Pulmonary artery endothelial cell (primary cell): ENCODE measurements at regions not wholly inside any gene's neighbourhood (a gene's known extent, or its start where the extent isn't known, plus 50 kb on each side); places are given as distances from the start of the nearest gene placed in this dataset.
A peak's percentile ranks its signal among the peaks of the same experiment; 100 is the strongest.

ENCODE experiments used
- DNase-seq: peaks from one replicate; pipeline ENCODE4 v3.0.0-alpha.2; 2011; ENCODE audit warnings: low read depth, low spot score

DNA sequence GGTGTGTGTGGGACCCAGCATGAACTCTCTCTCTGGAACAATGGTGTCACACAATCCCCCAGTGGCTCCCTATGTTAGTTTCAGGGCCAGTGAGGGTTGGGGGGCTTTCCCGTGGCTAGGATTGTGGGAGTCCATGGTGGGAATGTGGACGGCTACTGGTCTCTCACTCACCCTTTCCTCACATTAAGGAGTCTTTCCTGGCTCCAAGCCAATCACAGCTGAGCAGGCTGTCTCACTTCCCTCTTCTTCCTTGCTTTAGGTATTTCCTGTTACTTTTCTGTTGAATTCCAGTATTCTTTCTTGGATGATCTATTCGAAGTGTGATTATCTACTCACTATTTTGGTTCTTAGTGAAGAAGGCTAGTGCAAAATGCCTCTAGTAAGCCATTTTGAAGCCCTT is 324.4 kb upstream of the MPDZ start:
- peak; percentile 55 for DNase-seq

DNA sequence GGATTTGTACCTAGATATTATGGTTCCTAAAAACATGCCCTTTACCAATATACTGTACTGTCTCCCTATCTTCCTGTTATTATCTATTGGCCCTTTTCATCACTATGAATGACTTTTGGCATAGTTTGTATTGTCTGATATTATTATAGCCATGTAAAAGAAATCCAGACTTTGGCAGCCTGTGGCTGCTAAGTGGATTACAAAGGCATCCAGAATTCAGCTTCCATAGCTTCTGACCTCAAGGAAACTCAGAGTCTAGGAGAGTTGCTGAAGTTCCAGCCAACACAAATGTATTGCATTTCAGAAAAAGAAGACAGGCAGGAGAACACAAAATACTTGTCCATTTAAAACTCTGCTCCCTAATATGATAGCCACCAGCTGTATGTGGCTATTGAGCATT is 319.2 kb upstream of the MPDZ start:
- DNase-seq, result no peak

- no peak for DNase-seq
Measured at GRCh38 chr9:13597427-13597826, 317.9 kb upstream of the MPDZ start.

- DNase-seq, result no peak
Measured at GRCh38 chr9:13597004-13597403, 317.5 kb upstream of the MPDZ start.

DNA sequence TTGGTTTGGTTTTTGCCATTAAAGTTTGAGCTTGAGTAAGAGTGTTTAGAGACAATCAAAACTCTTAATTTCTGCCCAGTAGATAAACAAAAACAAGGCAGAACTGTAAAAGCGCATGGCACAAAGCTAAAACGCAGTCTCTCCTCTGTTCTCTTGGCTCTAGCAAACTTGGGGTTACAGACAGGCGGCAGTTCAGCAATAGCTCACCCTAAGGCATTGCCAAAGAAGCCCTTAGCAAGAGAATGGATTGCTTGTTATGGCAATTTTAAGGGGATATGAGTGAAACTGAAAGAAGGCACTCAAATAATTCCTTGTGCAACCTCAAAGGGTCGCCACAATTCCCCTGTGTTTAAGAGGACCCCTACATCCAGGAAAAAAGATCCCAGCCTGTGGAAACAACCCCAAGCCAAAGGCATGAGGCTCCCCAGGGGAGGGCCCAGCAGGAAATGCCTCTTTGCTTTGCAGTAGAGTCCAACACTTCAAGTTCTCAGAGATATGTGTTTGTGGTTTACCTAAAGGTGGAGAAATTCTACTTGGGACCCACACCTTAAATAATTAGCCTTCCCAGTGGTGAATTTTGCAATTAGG is 317.0 kb upstream of the MPDZ start:
- no peak for DNase-seq

DNA sequence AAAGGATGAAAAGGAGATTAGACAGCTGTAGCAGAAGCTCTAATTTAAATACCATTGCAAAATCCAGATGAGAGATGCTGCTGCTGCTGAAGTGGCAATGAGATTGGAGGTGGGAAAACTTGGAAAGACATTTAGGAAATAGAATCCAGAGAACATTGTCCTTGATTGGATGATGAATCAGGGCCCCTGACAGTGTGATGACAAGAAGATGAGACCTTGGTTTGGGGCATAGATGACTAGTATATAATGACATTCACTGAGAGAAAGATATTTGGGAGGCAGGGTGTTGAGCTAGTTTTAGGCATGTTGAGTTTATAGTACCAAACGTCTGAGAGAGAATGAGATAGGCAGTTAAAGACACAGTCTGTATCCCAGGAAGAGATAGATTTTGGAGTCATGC is 311.5 kb upstream of the MPDZ start:
- DNase-seq, result no peak

GRCh38 chr9:13589034-13589737 is 309.7 kb upstream of the MPDZ start:
- no peak for DNase-seq

GRCh38 chr9:13588151-13589033 is 308.9 kb upstream of the MPDZ start:
- DNase-seq, result no peak

DNA sequence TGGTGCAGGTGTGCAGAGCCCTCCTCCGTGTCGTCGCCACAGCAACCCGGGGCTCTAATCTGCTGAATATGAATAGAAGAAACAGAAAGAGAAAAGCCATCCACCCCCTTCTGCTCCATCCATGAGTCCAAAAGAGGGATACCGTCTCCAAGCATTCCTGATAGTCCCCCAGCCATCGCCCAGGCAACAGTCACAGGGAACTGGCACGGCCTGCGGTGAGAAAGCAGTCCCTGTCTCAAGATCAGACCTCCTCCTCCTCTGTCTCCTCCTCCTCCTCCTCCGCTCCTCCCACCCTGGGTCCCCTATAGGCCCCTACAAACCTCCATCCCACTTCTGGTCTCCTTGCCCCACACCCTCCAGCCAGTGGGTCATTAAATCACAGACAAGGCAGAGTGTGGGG is 308.1 kb upstream of the MPDZ start:
- DNase-seq, result no peak

DNA sequence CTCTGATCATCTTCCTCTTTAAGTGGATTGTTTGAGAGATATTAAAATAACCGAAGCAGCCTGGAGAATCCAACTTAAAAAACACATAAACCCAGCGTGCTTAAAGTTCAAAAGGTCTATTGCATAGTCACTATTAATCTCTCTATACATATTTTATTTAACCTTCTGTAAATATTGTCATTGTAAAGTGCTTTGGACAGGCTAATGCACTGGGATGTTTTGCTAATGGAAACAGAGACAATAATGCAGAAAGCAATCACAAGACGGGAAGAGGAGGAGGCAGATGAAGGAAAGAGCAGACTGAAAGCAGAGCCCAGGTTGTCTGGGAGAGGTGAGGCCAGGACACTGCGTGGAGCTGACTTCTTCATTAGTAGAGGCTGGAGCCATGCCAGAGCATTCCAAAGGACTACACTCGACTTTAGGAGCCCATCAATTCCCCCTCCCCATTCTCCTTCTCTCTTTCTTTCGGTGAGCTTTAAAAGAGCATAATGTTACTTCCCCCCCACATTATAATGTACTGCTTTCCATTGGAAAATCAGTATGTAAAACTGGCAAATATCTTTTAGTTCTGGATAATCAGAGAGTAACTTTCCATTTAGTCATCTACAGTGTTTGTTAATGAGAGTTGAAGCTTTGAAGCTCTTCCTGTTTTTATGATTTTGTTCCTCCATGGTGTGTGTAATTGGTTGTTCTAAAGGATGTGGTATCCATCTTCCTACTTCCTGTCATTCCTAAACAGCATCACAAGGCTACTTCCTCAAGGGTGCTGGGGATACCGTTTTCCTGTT is 307.3 kb upstream of the MPDZ start:
- no peak for DNase-seq

DNA sequence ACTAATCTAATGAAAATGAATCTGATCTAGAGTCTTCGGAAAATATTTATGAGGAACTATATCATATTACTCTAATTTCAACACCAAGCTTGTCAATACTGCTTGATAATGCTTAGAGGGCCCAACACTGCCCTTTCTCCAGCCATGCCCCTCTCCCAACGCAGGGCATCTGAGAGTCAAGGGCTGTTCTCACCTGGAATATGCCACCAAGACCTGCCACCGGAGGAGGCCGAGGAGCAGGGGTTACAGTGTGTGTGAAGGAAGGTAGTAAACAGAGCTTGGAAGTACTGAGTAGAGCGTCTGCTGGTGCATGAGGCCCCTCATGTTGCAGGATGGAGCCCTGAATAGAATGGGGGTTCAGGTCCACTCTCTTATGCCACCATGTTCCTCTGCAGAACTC is 301.3 kb upstream of the MPDZ start:
- DNase-seq, result no peak

GRCh38 chr9:13580131-13580530 is 300.6 kb upstream of the MPDZ start:
- no peak for DNase-seq

- DNase-seq, result no peak
Measured at GRCh38 chr9:13576101-13576500, 296.6 kb upstream of the MPDZ start.

- peak; percentile 99 for DNase-seq
Measured at GRCh38 chr9:13575558-13575957, 296.1 kb upstream of the MPDZ start.

GRCh38 chr9:13570068-13570974 is 290.8 kb upstream of the MPDZ start:
- no peak for DNase-seq

- no peak for DNase-seq
Measured at GRCh38 chr9:13569602-13570067, 290.1 kb upstream of the MPDZ start.

GRCh38 chr9:13568841-13569601 is 289.5 kb upstream of the MPDZ start:
- no peak for DNase-seq

DNA sequence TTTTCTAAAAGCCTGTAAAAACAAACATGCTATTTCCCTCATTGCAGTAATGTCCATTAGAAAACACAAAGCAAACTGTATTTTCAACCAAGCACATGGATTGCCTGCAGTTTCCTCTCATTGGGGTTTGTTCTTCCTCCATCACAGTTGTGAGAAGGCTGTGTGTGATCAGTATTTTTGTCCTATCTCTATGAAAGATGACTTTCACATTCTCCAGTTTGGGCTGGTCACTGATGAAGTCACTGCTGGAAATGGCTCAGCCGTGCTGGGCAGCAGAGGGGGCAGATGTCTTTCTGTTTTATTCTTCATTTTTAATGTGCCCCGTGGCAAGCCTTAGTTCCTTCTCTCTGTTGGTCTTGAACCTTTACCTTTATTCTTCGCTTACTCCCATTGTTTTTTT is 288.9 kb upstream of the MPDZ start:
- DNase-seq, result no peak

- no peak for DNase-seq
Measured at GRCh38 chr9:13567833-13568232, 288.3 kb upstream of the MPDZ start.

DNA sequence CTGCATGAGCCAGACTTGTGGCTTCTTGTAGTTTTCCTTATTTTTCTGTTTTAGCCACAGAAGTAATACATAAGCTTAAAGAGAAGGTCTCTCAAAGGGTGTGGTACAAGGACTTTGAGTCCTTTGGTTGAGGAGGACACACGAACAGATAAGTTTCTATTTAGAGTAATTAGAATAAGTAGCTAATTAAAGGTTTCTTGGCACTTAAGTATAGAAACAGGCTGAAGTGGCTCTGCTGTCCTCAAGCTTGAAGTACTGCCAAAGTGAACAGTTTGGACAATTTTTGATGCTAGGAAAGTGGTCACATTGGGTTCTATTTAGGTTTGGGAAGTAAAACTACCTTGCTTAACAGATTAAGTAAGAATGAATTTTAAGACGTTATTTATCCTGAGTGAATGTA is 278.3 kb upstream of the MPDZ start:
- DNase-seq, result no peak
